Endothelial cell (in vitro differentiated cells): ENCODE measurements at regions not wholly inside any gene's neighbourhood (a gene's known extent, or its start where the extent isn't known, plus 50 kb on each side); places are given as distances from the start of the nearest gene placed in this dataset.

Experiments used
- DNase-seq: peaks from one replicate; pipeline ENCODE4 v3.0.0; 2021; ENCODE audit warnings: low spot score
- H3K27ac Mint-ChIP-seq: one replicate; pipeline ENCODE4 v1.8.0; 2021; ENCODE audit warnings: mixed read lengths, inconsistent platforms; ENCODE audit not compliant: unreplicated experiment
- H3K27me3 Mint-ChIP-seq: one replicate; pipeline ENCODE4 v1.8.0; 2021; ENCODE audit warnings: mild to moderate bottlenecking, moderate library complexity, mixed read lengths, inconsistent platforms; ENCODE audit not compliant: unreplicated experiment
- H3K36me3 Mint-ChIP-seq: one replicate; pipeline ENCODE4 v1.8.0; 2021; ENCODE audit warnings: mild to moderate bottlenecking, low read depth, mixed read lengths, inconsistent platforms; ENCODE audit not compliant: unreplicated experiment
- H3K4me1 Mint-ChIP-seq: one replicate; pipeline ENCODE4 v1.8.0; 2021; ENCODE audit warnings: mild to moderate bottlenecking, mixed read lengths, inconsistent platforms; ENCODE audit not compliant: unreplicated experiment
- H3K4me3 Mint-ChIP-seq: one replicate; pipeline ENCODE4 v1.8.0; 2021; ENCODE audit warnings: mild to moderate bottlenecking, mixed read lengths, inconsistent platforms; ENCODE audit not compliant: unreplicated experiment
- H3K9me3 Mint-ChIP-seq: one replicate; pipeline ENCODE4 v1.8.0; 2021; ENCODE audit warnings: mixed read lengths, inconsistent platforms; ENCODE audit not compliant: unreplicated experiment
- TF ChIP-seq, protein P1 (sequence below): fragments of 200-600 bp; sonication (generic); IDR thresholded peaks from one replicate; pipeline ENCODE4 v1.5.0; 2021; ENCODE audit warnings: antibody characterized with exemption; ENCODE audit not compliant: unreplicated experiment

DNA sequence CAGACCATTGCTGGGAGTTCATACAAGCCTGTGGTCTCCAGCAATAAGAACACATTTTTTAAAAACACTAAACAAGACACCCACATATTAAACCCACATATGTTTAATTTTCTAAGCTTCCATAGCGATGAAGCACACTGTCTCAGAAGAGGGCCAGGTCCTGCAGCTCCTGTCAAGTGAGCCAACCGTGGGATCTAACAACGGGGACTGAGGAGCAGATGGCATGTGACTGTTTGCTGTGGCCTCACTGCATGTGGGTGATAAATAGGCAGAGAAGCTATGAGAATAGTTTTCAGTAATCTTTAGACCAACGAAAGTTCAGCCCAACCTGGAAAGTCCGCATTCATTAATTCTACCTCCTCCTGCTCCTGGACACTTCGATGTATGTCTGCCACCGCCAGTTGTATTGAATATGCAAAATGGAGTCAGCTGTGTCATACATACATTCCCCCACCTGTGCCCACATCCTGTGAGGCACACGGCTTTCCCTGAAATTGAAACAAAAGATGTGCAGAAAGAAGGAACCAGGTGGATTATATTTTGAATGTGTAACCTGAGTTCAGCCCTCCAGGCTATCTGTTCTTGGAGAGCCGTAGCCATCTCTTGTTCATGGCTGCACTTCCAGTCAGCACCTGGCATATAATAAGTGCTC, 88.2 kb downstream of the MIS18A start:
- no peak overlapping the region for H3K27ac Mint-ChIP-seq
- H3K36me3 Mint-ChIP-seq, result no peaks in the 10 kb centered on the region
- H3K4me1 Mint-ChIP-seq, result no peaks in the 10 kb centered on the region
- H3K9me3 Mint-ChIP-seq, result no peaks in the 10 kb centered on the region
- TF ChIP-seq, protein P1, sequence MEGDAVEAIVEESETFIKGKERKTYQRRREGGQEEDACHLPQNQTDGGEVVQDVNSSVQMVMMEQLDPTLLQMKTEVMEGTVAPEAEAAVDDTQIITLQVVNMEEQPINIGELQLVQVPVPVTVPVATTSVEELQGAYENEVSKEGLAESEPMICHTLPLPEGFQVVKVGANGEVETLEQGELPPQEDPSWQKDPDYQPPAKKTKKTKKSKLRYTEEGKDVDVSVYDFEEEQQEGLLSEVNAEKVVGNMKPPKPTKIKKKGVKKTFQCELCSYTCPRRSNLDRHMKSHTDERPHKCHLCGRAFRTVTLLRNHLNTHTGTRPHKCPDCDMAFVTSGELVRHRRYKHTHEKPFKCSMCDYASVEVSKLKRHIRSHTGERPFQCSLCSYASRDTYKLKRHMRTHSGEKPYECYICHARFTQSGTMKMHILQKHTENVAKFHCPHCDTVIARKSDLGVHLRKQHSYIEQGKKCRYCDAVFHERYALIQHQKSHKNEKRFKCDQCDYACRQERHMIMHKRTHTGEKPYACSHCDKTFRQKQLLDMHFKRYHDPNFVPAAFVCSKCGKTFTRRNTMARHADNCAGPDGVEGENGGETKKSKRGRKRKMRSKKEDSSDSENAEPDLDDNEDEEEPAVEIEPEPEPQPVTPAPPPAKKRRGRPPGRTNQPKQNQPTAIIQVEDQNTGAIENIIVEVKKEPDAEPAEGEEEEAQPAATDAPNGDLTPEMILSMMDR, result no peak
- H3K4me3 Mint-ChIP-seq, result no peak overlapping the region
- no peak for DNase-seq
- no peaks in the 10 kb centered on the region for H3K27me3 Mint-ChIP-seq

DNA sequence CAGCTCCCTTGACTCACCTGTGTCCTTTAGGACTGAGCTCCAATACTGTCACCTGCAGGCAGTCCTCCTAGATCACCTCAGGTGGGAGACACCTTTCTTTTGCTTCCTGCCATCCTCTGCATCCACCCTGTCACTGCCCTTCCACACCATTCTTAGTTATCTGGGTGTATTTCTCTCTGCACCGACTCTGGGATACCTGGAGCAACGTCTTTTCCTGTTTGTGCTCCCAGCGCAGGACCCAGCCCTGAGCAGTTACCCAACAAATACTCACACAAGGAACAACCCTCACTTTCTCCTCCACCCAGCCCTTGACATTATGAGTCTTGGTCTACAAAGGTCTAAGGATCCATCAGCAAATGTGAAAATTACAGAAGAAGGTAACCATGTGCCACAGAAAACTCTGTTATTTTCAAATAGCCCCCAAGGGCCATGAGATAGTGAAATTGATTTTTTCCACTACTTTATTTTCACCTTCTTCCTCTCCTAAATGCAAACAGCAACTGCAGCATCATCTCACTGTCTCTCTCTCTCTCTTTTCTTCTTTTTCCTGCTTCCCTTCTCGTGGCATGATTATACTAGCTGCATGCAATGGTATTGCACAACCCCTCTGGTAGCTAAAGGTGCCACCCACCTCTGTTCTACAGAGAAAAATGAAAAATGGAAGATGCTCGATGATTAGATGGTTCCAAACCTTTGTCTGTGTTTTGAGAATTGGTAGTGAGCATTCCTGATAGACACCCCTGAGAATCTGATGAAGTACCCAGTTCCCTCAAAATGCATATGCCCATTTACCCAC, 89.0 kb downstream of the MIS18A start:
- no peaks in the 10 kb centered on the region for H3K36me3 Mint-ChIP-seq
- no peak overlapping the region for H3K27ac Mint-ChIP-seq
- H3K27me3 Mint-ChIP-seq, result peaks cover 1% of the 10 kb centered on the region
- TF ChIP-seq, protein P1, result no peak
- no peak overlapping the region for H3K4me3 Mint-ChIP-seq
- no peaks in the 10 kb centered on the region for H3K4me1 Mint-ChIP-seq
- no peaks in the 10 kb centered on the region for H3K9me3 Mint-ChIP-seq
- no peak for DNase-seq

DNA sequence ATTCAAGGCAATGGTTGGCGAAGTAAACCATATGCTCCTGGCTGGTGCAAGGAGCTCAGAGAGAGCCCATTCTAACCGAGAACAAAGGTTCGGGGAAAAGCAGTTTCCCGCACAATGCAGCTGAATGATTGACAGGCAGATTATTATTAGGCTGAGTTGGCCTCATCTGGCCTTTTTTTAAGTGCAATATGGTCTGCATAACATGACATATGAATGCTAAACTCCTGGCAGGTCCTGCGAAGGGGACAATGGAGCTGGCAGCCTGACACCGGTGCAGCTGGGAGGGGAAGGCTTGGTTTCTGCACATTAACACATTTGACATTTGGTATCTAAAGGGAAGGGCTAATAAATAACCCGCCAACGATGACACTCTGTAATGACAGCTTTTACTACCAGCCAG, 92.0 kb downstream of the MIS18A start:
- no peak overlapping the region for H3K27ac Mint-ChIP-seq
- peaks cover 6% of the 10 kb centered on the region for H3K27me3 Mint-ChIP-seq
- H3K4me3 Mint-ChIP-seq, result no peak overlapping the region
- DNase-seq, result no peak
- TF ChIP-seq, protein P1, result no peak
- H3K36me3 Mint-ChIP-seq, result no peaks in the 10 kb centered on the region
- peaks cover 8% of the 10 kb centered on the region for H3K4me1 Mint-ChIP-seq
- H3K9me3 Mint-ChIP-seq, result no peaks in the 10 kb centered on the region

DNA sequence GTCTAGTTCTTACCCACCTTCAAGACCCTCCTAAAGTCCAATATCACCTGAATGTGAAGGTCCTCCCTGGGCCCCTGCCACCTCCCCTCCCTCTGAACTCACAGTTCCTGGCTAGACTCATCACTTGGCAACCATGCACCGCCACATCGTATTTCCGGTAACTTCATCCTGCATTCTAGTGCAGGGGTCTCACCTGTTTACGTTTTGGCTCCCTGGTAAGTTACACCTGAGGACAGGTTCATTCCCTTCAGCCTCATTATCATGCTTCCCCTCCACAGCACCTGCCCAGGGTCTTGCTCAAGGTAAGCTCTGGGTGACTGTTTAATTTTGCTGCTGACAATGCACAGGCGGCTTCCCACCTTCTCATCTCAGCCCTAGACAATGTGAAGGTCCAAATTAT, 93.1 kb downstream of the MIS18A start:
- Mint-ChIP-seq H3K27ac (no peak overlapping the region), H3K4me3 (no peak overlapping the region), H3K9me3 (no peaks in the 10 kb centered on the region), H3K27me3 (peaks cover 6% of the 10 kb centered on the region), H3K4me1 (peaks cover 8% of the 10 kb centered on the region), H3K36me3 (no peaks in the 10 kb centered on the region)
- TF ChIP-seq, protein P1, result no peak
- DNase-seq, result no peak

DNA sequence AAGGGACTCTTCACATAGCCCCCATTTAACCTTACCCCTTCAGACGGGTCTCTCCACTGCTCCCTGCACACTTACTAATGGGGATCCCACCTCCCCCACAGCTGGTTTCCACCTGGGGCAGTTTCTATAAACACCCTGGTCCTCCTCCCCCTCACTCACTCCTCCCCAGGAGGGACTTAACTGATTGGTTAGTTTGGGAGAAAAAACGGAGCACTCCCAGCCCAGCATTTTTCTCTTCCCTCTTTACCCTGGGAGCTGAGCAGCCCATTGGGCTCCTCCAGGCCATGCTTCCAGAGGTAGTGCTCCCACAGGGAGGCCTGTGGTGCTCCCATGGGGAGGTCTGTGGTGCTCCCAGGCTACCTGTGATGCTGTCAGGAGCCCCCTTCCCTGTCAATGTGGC, 93.7 kb downstream of the MIS18A start:
- H3K36me3 Mint-ChIP-seq, result no peaks in the 10 kb centered on the region
- H3K27ac Mint-ChIP-seq, result no peak overlapping the region
- peaks cover 8% of the 10 kb centered on the region for H3K4me1 Mint-ChIP-seq
- DNase-seq, result no peak
- no peak overlapping the region for H3K4me3 Mint-ChIP-seq
- peaks cover 6% of the 10 kb centered on the region for H3K27me3 Mint-ChIP-seq
- no peaks in the 10 kb centered on the region for H3K9me3 Mint-ChIP-seq
- TF ChIP-seq, protein P1, result no peak
